WTC11 (cell line): ENCODE measurements at regions not wholly inside any gene's neighbourhood (a gene's known extent, or its start where the extent isn't known, plus 50 kb on each side); places are given as distances from the start of the nearest gene placed in this dataset.

Experiments
- ATF2 ChIP-seq: sonication (generic); formaldehyde crosslinking; IDR thresholded peaks from 2 replicates; pipeline ENCODE4 v1.8.1; 2022; ENCODE audit warnings: low read depth, missing genetic modification reagents, borderline replicate concordance
- ATF3 ChIP-seq: sonication (generic); formaldehyde crosslinking; conservative IDR thresholded peaks from 2 replicates; pipeline ENCODE4 v1.8.1; 2022; ENCODE audit warnings: mild to moderate bottlenecking, missing genetic modification reagents
- CTCF ChIP-seq: fragments of 200-600 bp; IDR thresholded peaks from 2 replicates; pipeline ENCODE4 v1.8.0; 2022; ENCODE audit warnings: antibody characterized with exemption

GRCh38 chr5:142382186-142382585 lies 57.4 kb upstream of the SPRY4 start:
- no peak for TF ChIP-seq ATF2 (CRISPR knock-in tag)
- TF ChIP-seq CTCF: no peak
- TF ChIP-seq ATF3: no peak
